ENCODE measurements at regions not wholly inside any gene's neighbourhood (a gene's known extent, or its start where the extent isn't known, plus 50 kb on each side); places are given as distances from the start of the nearest gene placed in this dataset.

DNA sequence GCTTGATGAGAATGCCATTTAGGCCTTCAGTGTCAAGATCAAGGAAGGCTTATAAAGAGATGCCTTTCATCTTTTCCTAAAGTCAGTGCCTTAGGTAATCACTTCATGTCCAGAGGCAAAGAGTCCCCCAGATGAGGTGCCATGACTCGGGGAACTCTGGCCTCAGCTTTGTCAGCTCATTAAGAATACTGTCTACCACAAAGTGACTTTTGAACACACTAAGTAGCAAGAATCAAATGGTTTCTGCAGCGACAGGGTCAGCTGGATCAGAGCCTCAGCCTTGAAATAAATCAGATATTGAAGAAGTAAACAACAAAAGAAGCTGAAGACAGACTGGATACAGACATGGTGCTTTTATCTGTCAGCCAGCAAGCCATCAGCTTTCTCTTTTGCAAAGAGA is 120.1 kb upstream of the SLC39A10 start:
- H4K12ac ChIP-seq (ENCODE audit: low read depth, low read length), result no peak overlapping the region
- no peak overlapping the region for H3K27ac ChIP-seq (ENCODE audit: low read depth, low read length)
- no peak overlapping the region for H4K91ac ChIP-seq (ENCODE audit: low read depth, low read length)
- no peaks in the 10 kb centered on the region for H3K9me3 ChIP-seq (ENCODE audit: insufficient read depth, low read depth, low read length)
- no peak overlapping the region for H3K4me2 ChIP-seq (ENCODE audit: low read length)
- H3K4ac ChIP-seq (ENCODE audit: low read depth, low read length), result no peak overlapping the region
- peaks cover 7% of the 10 kb centered on the region in 2 experiments for H3K4me1 ChIP-seq (ENCODE audit: control insufficient read depth in 1 of 2, insufficient read depth in 2 of 2, low read length in 2 of 2)
- no peak overlapping the region for H3K9ac ChIP-seq (ENCODE audit: low read length)
- no peak overlapping the region for H3K14ac ChIP-seq (ENCODE audit: low read length)
- H2AK5ac ChIP-seq (ENCODE audit: low read length), result no peak overlapping the region
- H3K23ac ChIP-seq (ENCODE audit: low read length), result no peak overlapping the region
- no peaks in the 10 kb centered on the region for H3K27me3 ChIP-seq (ENCODE audit: insufficient read depth, low read length)
- no peaks in the 10 kb centered on the region for H3K36me3 ChIP-seq (ENCODE audit: control insufficient read depth in 1 of 2, insufficient read depth in 2 of 2, low read length in 2 of 2)
- H3K18ac ChIP-seq (ENCODE audit: low read length), result no peak overlapping the region
- H2AFZ ChIP-seq (ENCODE audit: insufficient read depth, low read length, poor library complexity), result no peak overlapping the region
- no peaks in the 10 kb centered on the region for H3K79me2 ChIP-seq (ENCODE audit: control insufficient read depth, insufficient read depth, low read length, poor library complexity)
- H2BK12ac ChIP-seq (ENCODE audit: low read length), result peak overlapping the region; percentile 44
- no peak overlapping the region for H2BK120ac ChIP-seq (ENCODE audit: insufficient read depth, low read length, poor library complexity)
- no peak overlapping the region for H4K8ac ChIP-seq (ENCODE audit: low read depth, low read length)
- H3K4me3 ChIP-seq (ENCODE audit: low read depth, low read length), result no peak overlapping the region
- WGBS (ENCODE audit: extremely low coverage, insufficient coverage, insufficient read length), result no CpG with 5 or more reads among the region's 2 CpGs
- no peak overlapping the region for H2BK5ac ChIP-seq (ENCODE audit: low read depth, low read length, poor library complexity)
- no peak for DNase-seq
- peaks cover 2% of the 10 kb centered on the region for H3K79me1 ChIP-seq (ENCODE audit: low read length)

- Histone ChIP-seq H3K4me2 (ENCODE audit: low read length) (no peak overlapping the region), H4K12ac (ENCODE audit: low read depth, low read length) (no peak overlapping the region), H3K18ac (ENCODE audit: low read length) (no peak overlapping the region), H3K9ac (ENCODE audit: low read length) (no peak overlapping the region), H4K8ac (ENCODE audit: low read depth, low read length) (no peak overlapping the region), H3K23ac (ENCODE audit: low read length) (no peak overlapping the region), H3K4me1 (ENCODE audit: control insufficient read depth in 1 of 2, insufficient read depth in 2 of 2, low read length in 2 of 2) (peaks cover 7% of the 10 kb centered on the region in 2 experiments), H3K27me3 (ENCODE audit: insufficient read depth, low read length) (no peaks in the 10 kb centered on the region), H4K91ac (ENCODE audit: low read depth, low read length) (no peak overlapping the region), H3K79me1 (ENCODE audit: low read length) (peaks cover 2% of the 10 kb centered on the region), H3K4me3 (ENCODE audit: low read depth, low read length) (no peak overlapping the region), H2BK120ac (ENCODE audit: insufficient read depth, low read length, poor library complexity) (no peak overlapping the region), H3K79me2 (ENCODE audit: control insufficient read depth, insufficient read depth, low read length, poor library complexity) (no peaks in the 10 kb centered on the region), H2AK5ac (ENCODE audit: low read length) (no peak overlapping the region), H3K14ac (ENCODE audit: low read length) (no peak overlapping the region), H3K27ac (ENCODE audit: low read depth, low read length) (no peak overlapping the region), H2BK5ac (ENCODE audit: low read depth, low read length, poor library complexity) (no peak overlapping the region), H2AFZ (ENCODE audit: insufficient read depth, low read length, poor library complexity) (no peak overlapping the region), H3K4ac (ENCODE audit: low read depth, low read length) (no peak overlapping the region), H3K36me3 (ENCODE audit: control insufficient read depth in 1 of 2, insufficient read depth in 2 of 2, low read length in 2 of 2) (no peaks in the 10 kb centered on the region), H3K9me3 (ENCODE audit: insufficient read depth, low read depth, low read length) (no peaks in the 10 kb centered on the region), H2BK12ac (ENCODE audit: low read length) (no peak overlapping the region)
- DNase-seq, result no peak
- WGBS (ENCODE audit: extremely low coverage, insufficient coverage, insufficient read length), result no CpG with 5 or more reads among the region's 7 CpGs
Measured at GRCh38 chr2:195535911-195536522, 121.0 kb upstream of the SLC39A10 start.

DNA sequence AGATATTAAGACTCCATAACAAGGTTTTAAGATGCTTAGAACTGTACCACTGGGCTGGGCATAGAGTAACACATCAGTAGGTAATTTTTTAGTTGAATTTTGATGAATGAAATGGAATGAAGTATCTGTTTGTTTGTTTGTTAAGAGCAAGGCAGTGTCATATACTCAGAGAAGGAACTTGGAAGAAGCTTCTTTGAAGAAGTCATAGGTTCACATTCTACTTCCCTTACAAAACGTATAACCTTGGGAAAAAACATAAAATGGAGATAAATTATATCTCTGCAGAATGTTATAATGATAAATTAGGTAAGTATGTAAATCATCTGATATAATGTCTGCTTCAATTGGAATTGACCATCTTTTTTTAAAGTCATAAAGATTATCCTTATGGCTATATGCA is 122.1 kb upstream of the SLC39A10 start:
- no peak overlapping the region for H2BK12ac ChIP-seq (ENCODE audit: low read length)
- no peaks in the 10 kb centered on the region for H3K27me3 ChIP-seq (ENCODE audit: insufficient read depth, low read length)
- H3K4me2 ChIP-seq (ENCODE audit: low read length), result no peak overlapping the region
- H2BK5ac ChIP-seq (ENCODE audit: low read depth, low read length, poor library complexity), result no peak overlapping the region
- H3K9ac ChIP-seq (ENCODE audit: low read length), result no peak overlapping the region
- H3K79me1 ChIP-seq (ENCODE audit: low read length), result peaks cover 2% of the 10 kb centered on the region
- H3K27ac ChIP-seq (ENCODE audit: low read depth, low read length), result no peak overlapping the region
- no peak overlapping the region for H3K14ac ChIP-seq (ENCODE audit: low read length)
- no peak overlapping the region for H4K8ac ChIP-seq (ENCODE audit: low read depth, low read length)
- no peak overlapping the region for H3K23ac ChIP-seq (ENCODE audit: low read length)
- H2AFZ ChIP-seq (ENCODE audit: insufficient read depth, low read length, poor library complexity), result no peak overlapping the region
- H3K18ac ChIP-seq (ENCODE audit: low read length), result no peak overlapping the region
- H4K12ac ChIP-seq (ENCODE audit: low read depth, low read length), result no peak overlapping the region
- H4K91ac ChIP-seq (ENCODE audit: low read depth, low read length), result no peak overlapping the region
- H3K9me3 ChIP-seq (ENCODE audit: insufficient read depth, low read depth, low read length), result no peaks in the 10 kb centered on the region
- no peaks in the 10 kb centered on the region for H3K36me3 ChIP-seq (ENCODE audit: control insufficient read depth in 1 of 2, insufficient read depth in 2 of 2, low read length in 2 of 2)
- H2AK5ac ChIP-seq (ENCODE audit: low read length), result no peak overlapping the region
- H3K4me1 ChIP-seq (ENCODE audit: control insufficient read depth in 1 of 2, insufficient read depth in 2 of 2, low read length in 2 of 2), result peaks cover 7% of the 10 kb centered on the region in 2 experiments
- no peak overlapping the region for H3K4me3 ChIP-seq (ENCODE audit: low read depth, low read length)
- no peak overlapping the region for H3K4ac ChIP-seq (ENCODE audit: low read depth, low read length)
- no peak overlapping the region for H2BK120ac ChIP-seq (ENCODE audit: insufficient read depth, low read length, poor library complexity)
- DNase-seq, result no peak
- WGBS (ENCODE audit: extremely low coverage, insufficient coverage, insufficient read length), result no CpG with 5 or more reads among the region's 1 CpG
- no peaks in the 10 kb centered on the region for H3K79me2 ChIP-seq (ENCODE audit: control insufficient read depth, insufficient read depth, low read length, poor library complexity)

DNA sequence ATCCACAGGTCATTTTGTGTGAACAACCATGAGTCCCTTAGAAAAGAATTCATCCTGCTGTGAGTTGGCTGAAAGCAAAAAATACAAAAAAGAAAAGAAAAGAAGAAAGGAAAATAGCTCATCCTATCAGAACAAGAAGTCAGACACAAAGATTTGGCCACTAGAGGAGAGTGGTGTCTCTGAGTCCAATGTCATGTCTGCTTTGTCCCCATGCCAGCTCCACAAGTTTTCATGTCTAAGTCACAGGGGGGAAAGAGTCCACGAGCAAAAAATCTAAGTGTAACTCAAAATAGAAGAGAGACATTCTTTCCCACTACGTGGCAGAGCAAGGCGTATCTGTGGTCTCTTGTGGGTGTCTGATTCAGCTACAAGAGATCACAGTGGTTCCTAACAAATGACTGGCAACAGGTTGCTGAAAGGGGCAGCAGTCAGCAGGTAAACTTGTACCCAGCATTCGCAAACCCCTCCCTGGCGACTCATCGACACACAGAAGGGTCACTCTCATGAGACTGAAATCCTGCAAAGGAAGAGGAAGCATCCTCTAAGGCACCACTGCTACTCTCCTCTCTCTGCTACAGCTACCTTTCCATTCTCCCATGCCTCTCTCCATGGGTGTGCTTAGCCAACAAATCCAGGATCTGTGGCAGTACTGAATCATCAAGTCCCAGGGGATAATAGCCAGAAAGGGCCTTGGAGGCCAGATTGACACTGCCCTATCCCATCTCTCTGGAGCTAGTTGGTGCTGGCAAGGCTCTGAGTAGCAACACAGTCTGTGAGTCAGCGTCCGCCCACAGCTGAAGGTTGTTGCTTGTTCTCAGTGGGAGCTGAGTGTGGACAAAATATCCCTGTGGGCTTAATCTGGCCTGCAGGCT is 123.0 kb upstream of the SLC39A10 start:
- no peak overlapping the region for H3K14ac ChIP-seq (ENCODE audit: low read length)
- H2AFZ ChIP-seq (ENCODE audit: insufficient read depth, low read length, poor library complexity), result no peak overlapping the region
- peak overlapping the region; percentile 50 for H4K91ac ChIP-seq (ENCODE audit: low read depth, low read length)
- H3K4me1 ChIP-seq (ENCODE audit: control insufficient read depth in 1 of 2, insufficient read depth in 2 of 2, low read length in 2 of 2), result peaks cover 7% of the 10 kb centered on the region in 2 experiments
- peak overlapping the region; percentile 75 for H2BK12ac ChIP-seq (ENCODE audit: low read length)
- no CpG with 5 or more reads among the region's 8 CpGs for WGBS (ENCODE audit: extremely low coverage, insufficient coverage, insufficient read length)
- H3K79me2 ChIP-seq (ENCODE audit: control insufficient read depth, insufficient read depth, low read length, poor library complexity), result no peaks in the 10 kb centered on the region
- DNase-seq, result peak in 1 of 2 donors; percentile 14
- no peaks in the 10 kb centered on the region for H3K36me3 ChIP-seq (ENCODE audit: control insufficient read depth in 1 of 2, insufficient read depth in 2 of 2, low read length in 2 of 2)
- H3K9me3 ChIP-seq (ENCODE audit: insufficient read depth, low read depth, low read length), result no peaks in the 10 kb centered on the region
- no peak overlapping the region for H3K4me2 ChIP-seq (ENCODE audit: low read length)
- H3K27me3 ChIP-seq (ENCODE audit: insufficient read depth, low read length), result no peaks in the 10 kb centered on the region
- H3K27ac ChIP-seq (ENCODE audit: low read depth, low read length), result no peak overlapping the region
- no peak overlapping the region for H2AK5ac ChIP-seq (ENCODE audit: low read length)
- H2BK5ac ChIP-seq (ENCODE audit: low read depth, low read length, poor library complexity), result no peak overlapping the region
- H3K4ac ChIP-seq (ENCODE audit: low read depth, low read length), result no peak overlapping the region
- H3K4me3 ChIP-seq (ENCODE audit: low read depth, low read length), result no peak overlapping the region
- H2BK120ac ChIP-seq (ENCODE audit: insufficient read depth, low read length, poor library complexity), result no peak overlapping the region
- H3K18ac ChIP-seq (ENCODE audit: low read length), result no peak overlapping the region
- H3K79me1 ChIP-seq (ENCODE audit: low read length), result peaks cover 2% of the 10 kb centered on the region
- no peak overlapping the region for H4K12ac ChIP-seq (ENCODE audit: low read depth, low read length)
- no peak overlapping the region for H4K8ac ChIP-seq (ENCODE audit: low read depth, low read length)
- H3K9ac ChIP-seq (ENCODE audit: low read length), result no peak overlapping the region
- H3K23ac ChIP-seq (ENCODE audit: low read length), result no peak overlapping the region

Measured in trophoblast cell (in vitro differentiated cells and primary cell).